HG03064 (cell line): ENCODE measurements at regions not wholly inside any gene's neighbourhood (a gene's known extent, or its start where the extent isn't known, plus 50 kb on each side); places are given as distances from the start of the nearest gene placed in this dataset.
A peak's percentile ranks its signal among the peaks of the same experiment; 100 is the strongest.
"Not testable (repeated sequence)": the region's sequence is repeated elsewhere in the genome, so short reads cannot be mapped to it uniquely, and the experiment has no call there.

Experiments
- ATAC-seq: cut with Tn5 transposase; IDR thresholded peaks from one replicate; pipeline ENCODE4 v1.9.1; 2021; ENCODE audit warnings: low read depth; ENCODE audit not compliant: unreplicated experiment

DNA sequence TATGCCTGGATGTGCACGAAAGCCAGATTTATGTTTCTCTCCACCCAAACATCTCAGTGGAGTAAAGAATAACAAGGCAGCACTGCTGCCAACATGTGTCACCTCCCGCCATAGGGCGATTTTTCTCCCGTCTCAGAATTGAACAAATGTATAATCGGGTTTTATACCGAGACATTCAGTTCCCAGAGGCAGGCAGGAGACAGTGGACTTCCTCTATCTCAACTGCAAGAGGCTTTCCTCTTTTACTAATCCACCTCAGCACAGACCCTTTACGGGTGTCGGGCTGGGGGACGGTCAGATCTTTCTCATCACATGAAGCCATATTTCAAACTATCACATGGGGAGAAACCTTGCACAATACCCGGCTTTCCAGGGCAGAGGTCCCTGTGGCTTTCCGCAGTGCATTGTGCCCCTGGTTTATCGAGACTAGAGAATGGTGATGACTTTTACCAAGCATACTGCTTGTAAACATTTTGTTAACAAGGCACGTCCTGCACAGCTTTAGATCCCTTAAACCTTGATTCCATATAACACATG is 124.2 kb upstream of the ZNF184 start:
- ATAC-seq = not testable (repeated sequence)

DNA sequence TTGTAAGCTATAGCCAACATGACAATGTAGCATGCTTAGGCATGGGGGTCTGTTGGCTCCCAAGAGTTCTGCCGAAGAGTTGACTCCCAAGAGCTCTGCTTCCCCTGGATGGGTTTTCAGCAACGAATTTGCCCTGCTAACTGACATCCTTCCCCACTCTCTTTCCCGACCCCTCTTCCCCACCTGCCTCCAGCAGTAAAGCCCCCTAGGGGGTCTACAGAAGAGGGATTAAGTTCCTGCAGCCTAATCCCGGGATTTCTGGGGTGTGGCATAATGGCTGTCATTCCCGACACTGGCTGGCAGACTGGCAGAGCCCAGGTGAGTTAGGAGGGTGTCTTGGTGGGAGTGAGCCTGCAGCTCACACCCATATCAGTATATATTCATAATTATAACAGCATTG is 121.0 kb upstream of the ZNF184 start:
- no peak for ATAC-seq

DNA sequence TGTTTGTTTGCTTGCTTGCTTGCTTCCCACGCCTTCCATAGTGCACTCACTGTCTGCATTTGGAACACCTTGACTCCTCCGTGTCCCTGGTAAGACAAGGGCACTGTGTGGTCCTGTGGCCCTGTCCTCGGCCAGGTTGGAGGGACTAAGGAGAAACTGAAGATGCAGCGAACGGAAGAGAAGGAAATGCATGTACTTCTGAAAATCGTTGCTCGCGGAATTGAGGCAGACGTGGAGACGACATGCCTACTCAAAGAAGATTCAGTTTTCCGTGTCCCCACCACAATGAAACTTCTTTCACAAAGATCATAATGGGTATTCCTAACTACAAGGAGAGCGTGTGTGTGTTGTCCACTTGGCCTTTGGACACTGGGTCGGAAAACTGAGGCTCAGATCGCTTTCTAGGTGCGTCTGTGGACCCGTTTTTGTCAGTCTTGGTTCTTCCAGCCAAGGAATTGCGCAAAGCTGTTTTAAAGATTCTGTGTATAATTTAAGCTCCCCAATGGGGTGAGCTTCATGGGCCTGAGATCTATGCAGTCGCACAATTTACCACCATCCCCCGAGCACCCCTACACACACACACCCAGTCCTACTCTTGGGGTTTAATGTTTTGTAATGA is 120.4 kb upstream of the ZNF184 start:
- peak; percentile 13 for ATAC-seq

DNA sequence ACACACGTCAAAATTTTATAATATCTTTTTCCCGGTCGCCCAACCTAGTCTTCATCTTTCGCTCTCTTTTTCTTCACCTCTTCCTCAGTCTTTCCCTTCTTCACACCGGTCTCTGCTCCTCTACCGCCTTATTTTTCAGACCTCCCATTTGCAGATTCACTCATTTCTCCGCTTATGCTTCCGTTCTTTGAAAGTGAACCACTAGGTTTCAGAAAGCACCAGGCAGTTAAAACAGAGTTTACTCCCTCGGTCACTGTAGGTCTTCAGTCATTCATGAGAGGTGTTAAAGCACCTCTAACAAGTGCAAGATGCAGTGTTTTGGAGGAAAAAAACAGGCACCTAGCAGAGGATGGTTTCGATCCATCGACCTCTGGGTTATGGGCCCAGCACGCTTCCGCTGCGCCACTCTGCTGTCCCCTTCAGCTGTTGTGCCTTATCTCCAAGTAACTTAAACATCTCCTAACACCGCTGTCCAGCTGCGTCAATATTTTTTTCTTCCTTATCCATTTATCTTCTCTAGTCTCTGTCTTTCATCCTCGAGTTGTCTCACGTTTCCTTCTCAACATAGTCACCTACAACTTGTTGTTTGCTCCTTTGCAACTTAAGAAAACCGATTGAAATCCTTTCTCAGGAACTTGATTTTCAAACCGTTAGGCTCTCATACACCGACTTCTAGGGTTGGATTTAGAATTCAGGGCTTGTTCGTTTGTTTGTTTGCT is 119.7 kb upstream of the ZNF184 start:
- peak; percentile 77 for ATAC-seq

DNA sequence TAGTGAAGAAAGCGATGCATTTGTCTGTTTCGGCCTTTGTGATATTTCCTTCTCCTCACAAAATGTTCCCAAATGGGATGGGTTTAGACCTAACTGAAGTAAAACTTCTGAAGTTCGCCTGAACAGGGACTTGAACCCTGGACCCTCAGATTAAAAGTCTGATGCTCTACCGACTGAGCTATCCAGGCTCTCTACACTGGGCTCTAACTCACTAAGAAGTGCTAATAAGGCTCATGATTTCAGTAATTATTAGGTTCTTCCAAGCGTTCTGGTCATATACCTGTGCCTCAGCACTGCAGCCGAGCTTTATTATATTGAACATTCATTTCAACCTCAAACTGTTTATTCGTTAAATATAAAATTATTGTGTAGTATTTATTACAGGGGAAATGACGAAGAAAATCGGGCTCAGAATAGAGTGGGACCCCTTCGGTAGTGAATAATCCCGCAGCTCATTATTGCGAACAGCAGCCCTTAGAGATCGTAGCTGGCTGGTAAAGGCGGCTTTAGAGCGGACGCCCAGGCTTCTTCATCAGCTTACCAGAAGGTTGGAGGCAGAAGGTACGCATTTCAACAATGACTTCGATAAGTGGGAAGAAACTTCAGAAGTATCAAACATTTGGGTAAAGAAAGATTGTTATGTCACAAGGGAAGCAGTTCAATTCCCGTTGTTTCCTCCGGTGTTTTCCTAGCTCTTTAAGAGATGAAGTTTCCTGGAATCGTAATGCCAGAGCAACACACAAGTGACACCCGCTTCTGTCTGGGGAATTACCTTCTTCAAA is 119.0 kb upstream of the ZNF184 start:
- ATAC-seq = no peak

DNA sequence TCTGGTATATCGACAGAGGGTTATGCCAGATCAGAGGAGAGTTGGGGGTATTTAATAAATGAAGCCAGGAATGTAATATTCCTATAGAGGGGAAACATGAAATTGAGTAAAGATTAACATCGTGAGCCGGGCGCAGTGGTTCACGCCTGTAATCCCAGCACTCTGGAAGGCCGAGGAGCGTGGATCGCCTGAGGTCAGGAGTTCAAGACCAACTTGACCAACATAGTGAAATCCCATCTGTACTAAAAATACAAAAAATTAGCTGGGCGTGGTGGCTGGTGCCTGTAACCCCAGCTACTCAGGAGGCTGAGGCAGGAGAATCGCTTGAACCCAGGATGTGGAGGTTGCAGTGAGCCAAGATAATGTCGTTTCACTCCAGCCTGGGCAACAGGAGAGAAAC is 112.4 kb upstream of the ZNF184 start:
- not testable (repeated sequence) for ATAC-seq

DNA sequence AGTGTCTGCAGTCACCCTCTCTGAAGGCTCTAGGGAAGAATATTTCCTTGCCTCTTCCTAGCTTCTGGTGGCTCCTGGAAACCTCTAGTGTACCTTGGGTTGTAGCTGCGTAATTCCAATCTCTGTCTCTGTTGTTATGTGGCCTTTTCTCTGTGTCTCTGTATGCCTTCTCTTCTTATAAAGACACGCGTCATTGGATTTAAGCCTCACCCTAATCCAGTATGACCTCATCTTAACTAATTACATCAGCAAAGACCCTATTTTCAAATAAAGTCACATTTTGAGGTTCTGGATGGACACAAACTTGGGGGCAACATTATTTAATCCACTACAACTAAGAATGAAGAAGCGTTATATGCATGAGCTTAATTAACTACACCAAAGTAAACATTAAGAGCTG is 111.4 kb upstream of the ZNF184 start:
- no peak for ATAC-seq

DNA sequence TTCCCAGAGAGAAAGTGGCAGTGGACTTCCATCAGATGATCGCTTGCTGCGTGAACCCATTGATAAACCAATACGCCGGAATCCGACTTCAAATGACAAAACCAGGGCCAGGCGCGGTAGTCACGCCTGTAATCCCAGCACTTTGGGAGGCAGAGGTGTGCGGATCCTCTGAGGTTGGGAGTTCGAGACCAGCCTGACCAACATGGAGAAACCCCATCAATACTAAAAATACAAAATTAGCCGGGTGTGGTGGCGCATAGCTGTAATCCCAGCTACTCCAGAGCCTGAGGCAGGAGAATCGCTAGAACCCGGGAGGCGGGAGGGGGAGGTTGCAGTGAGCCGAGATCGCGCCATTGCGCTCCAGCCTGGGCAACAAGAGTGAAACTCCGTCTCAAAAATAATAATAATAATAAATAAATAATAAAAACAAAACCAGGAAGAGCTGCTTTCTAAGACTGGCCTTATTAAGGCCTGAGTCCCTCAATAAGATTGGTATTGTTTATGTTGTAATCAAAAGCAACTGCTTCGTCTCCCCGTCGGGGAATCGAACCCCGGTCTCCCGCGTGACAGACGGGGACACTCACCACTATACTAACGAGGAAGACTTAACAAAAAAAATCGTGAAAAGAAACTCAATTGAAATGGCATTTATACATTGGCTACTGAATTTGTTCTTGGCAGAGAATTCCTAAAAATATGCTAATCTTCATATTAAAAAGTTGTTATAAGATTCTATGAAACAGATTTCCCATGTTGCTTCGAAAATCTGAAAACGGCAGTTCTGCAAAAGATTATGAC is 110.2 kb upstream of the ZNF184 start:
- ATAC-seq = no peak

DNA sequence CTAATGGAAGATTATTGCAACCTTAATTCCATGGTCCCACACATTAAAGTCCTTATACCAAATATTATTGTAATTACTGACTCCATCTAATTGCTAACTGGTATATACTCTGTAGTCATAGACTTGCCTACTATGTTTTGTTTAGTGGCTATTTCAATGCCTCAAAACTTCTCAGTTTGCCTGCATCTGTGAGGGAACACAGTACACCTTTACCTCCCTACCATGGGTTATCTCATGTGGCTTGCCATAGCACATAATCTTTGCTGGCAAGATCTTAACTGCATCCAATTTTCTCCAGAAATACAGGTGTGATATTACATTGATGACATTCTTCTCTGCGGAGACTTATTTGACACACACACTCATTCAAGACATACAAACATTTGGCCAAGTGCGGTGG is 107.1 kb upstream of the ZNF184 start:
- ATAC-seq = no peak

DNA sequence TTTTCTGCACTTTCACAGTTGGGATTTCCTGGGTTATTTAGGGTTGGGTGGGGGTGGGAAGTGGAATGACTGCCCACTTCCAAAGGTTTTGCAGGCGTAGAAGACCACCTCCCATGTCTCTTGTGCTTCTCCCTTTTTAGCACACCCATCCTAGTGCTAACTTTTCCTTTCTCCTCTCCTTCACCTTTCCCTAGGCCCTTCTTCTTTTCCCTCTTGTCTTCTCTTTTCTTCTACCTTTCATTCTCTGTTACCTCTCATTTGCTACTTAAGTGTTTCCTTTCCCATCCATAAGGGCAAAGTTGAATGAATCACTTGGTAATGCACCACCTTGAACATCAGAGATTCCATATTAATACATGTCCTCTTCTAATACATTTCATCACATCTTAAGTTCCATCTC is 105.0 kb upstream of the ZNF184 start:
- no peak for ATAC-seq

DNA sequence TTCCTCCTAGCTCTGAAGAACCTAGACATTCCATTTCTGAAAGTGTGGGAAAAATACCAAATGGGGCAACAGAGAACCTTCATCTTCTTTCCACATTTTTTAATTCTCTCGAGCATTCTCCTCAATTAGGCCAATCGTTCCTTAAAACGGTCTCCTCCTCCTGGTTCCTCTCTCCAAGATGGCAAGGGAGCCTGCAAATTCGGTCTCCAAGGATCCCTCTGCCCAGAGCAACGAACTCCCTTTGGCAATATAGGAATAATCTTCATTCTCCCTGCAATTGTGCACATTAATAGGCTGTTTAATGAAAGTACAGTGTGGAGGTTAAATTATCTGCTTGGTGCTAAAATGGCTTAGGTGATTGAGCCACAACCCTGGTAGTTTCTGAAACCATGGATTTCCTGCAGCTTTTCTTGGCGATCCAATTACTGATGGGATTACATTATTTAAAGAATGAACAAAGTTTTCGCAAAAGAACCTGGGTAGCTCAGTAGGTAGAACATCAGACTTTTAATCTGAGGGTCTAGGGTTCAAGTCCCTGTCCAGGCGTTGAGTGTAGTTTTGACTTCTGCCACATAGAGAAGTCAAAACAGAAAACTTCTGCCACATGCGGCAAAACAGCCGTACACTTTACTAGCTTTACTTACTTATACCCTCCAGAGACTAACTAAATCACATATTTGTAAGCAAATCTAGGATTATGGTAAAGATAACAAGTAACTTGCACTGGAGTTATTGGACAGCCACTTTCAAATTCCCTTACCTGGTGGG is 102.9 kb upstream of the ZNF184 start:
- ATAC-seq = no peak

DNA sequence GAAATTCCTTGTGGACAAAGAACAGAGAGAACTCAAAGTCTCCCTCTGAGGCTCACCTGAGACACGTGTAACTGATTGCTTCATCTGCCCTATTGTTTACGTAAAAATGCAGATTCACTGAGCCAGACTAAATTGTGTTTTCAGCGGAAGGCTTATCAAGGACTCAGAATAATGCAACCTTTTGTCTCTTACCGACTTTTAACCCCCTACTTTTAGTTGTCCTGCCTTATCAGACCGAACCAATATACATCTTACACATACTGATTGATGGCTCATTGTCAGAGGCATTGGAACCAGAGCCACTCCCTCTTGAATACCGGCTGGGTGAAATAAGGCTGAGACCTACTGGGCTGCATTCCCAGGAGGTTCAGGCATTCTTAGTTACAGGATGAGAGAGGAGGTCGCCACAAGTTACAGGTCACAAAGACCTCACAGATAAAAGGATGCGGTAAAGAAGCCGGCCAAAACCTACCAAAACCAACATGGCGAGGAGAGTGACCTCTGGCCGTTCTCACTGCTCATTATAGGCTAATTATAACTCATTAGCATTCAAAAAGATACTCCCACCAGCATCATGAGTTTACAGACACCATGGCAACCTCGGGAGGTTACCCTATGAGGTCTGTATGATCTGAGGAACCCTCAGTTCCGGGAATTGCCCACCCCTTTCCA is 95.5 kb upstream of the ZNF184 start:
- no peak for ATAC-seq

DNA sequence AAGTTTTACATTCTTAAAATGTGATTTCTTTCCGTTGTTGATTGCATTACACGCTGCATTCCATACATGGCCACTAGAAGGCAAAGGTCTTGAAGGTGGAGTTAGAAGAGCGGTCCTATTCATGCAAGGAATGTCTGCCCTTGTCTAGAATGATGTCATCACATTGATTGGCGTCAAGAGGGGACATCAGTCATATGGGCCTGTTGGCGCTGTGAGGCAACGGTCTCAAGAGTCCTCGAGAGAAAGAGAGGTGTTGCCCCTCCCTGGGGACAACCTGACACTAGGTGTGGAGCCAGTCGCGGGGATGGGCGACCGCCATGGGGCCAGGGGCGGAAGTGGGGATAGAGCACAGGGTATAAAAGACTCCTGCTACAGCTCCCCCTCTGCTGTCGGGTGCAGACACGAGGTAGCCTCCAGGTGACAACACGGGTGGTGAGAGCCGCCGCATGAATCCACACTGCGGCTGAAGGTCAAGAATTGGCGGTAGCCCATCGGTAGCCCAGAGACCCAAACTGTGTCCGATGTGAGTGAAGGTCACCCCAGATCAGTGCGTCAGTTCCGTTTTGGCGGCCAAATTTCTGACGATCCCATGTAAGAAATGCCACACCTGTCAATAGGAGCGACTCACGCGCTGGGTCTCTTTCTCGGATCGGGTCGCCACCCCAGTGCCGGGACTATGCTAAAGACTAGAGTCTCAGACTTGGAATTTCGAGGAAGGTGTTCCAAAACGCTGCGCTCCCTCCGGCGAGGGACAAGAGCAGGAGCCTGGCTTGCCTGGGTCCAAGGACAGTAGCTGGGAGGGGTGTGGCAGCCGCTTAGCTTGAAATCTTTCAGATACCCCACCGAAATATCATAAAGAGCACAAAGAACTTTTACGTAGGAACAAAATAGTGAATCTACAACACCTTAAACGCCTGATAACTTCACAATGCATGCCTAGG is 93.2 kb upstream of the ZNF184 start:
- no peak for ATAC-seq

DNA sequence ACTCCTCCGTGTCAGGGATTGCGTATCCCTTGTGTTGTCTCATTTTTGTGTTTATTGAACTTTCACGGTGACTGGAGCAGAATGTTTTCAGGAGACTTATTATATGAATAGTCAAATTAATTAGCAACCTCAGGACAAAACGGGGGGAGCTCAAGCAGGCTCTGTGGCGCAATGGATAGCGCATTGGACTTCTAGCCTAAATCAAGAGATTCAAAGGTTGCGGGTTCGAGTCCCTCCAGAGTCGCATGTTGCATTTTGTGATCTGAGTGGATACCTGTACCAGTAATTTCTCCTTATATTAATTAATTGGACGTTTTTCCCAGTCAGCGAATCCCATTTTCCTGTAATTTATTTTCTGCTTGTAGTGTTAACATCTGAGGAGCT is 89.1 kb upstream of the ZNF184 start:
- no peak for ATAC-seq

DNA sequence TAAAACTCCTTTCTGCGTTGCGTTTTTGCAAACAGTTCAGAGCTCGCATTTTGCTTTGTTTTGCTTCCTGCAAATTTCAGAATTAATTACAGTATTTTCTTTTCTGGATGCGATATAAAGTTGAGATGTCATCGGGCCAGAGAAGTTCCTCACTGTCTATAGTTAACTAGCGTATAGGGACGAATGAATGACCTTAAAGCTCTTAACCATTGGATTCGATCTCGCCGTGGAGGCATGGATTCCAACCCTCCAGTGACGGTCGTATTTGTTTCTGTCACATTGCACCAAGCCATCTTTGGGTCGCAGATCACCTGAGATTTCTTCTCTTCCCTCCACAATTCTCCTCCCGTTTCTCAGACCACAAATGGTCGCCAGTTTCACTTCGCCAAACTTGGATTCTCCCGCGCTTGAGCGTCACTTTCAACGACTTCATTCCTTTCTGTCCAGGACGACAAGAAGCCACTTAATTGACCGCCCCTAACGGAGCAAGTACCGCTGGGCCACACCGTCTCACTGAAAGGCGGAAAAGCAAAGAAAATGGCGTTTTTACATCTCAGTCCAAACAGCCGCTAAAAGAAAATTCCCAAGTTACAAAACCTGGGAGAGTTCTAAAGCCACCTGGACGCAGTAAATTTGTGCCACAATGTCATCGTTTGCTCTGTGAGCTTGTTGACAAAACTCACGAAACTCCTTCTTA is 85.3 kb upstream of the ZNF184 start:
- no peak for ATAC-seq

DNA sequence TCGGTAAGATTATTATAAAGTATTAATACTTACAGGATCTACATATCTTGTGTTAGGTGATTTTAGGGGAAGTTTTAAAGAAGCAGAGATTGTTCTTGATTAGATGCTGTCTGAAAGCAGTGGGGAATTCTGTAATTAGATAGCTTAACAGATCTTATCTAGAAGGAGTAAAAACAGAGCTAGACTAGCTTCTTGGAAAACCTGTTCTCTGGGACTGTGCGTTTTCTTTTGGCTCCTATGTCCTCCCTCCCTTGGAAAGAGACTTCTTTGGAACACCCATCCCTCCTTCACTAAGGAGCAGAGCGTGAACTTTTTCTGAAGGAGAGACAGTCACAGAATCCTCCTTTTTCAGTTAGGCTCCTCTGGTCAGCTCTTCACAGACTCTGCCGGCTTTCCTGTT is 83.5 kb upstream of the ZNF184 start:
- no peak for ATAC-seq

DNA sequence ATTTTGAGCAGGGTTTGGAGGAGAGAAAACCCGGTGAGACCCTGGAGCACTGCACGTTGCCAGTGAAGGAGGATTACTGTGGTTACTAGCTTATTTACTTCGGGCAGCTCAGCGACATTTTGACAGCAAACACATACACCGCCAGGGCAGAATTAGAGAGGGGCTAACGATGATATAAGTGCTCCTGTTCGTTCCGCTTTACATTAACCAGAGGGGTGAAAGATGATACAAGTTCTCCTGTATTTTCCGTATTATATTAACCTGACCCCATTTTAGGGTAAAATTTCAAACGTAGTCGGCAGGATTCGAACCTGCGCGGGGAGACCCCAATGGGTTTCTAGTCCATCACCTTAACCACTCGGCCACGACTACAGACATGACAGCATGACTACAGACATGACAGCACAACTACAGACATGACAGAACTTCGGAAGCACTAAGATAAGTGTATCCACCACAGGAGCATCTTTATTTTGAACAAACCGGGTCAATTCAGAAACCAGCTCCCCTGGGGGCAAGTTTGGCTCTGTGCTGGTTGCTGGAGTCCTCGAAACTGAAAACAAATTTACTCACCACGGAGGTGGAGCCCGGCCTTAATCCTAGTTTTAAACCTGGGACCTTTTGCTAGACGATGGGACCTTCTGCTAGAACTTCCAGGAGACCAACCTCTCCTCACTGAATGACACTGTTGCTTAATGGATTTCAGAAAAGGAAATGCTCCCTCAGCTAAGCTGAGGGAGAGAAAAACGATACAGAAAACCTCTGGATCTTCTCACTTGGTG is 80.4 kb upstream of the ZNF184 start:
- no peak for ATAC-seq
